GM18520 (cell line): ENCODE measurements at regions not wholly inside any gene's neighbourhood (a gene's known extent, or its start where the extent isn't known, plus 50 kb on each side); places are given as distances from the start of the nearest gene placed in this dataset.
"Not testable (repeated sequence)": the region's sequence is repeated elsewhere in the genome, so short reads cannot be mapped to it uniquely, and the experiment has no call there.

Source experiments
- ATAC-seq: cut with Tn5 transposase; IDR thresholded peaks from one replicate; pipeline ENCODE4 v1.9.1; 2021; ENCODE audit not compliant: unreplicated experiment

DNA sequence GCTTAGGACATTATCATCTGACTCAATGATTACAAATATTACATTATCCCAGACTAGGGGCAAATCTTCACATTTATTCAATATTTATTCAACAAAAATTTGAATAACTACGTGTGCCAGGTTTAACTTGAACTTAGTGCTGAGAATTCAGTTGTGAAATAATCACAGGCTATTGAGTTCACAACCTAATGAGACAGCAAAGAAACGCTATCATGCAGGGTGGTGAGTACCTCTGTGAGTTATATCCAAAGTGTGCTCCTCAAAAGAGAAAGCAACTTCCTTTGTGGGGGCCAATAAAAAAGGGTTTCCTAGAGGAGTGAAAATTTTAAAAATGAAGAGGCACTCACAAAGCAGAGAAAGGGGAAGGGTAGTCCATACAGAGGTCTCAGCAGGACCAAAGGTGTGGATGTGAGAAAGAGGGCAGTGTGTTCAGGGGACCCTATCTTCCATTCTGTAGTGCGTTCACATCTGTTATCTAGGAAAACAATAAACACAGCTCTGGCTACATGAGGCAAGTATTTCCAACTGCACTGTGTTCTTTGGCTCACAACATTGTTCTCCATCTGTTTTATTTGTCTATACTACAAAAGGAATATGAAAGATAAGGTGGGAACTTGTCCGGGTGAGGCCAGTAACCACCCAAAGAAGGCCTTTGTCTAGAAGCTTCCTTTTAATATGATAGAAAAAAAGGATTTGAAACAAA is 155.4 kb upstream of the MARCKS start:
- ATAC-seq, result no peak

DNA sequence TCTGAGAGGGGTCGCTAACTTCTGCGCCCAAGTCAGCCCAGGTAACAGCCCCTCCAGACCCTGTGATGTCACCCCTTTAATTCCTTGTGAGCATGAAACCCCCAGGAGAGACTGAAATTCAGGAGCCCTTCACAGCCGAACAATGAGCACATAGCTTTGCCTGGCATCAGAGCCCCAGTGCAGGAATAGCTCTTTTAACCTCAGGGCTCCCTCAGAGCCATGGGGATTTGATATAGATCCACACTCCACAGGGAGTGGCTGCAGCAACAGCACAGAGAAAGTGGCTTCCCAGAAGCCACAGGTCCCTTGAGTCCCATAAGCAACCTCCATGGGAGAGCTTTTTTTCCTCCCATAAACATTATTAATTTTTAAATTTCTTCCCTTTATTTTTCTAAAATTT is 150.0 kb upstream of the MARCKS start:
- no peak for ATAC-seq

DNA sequence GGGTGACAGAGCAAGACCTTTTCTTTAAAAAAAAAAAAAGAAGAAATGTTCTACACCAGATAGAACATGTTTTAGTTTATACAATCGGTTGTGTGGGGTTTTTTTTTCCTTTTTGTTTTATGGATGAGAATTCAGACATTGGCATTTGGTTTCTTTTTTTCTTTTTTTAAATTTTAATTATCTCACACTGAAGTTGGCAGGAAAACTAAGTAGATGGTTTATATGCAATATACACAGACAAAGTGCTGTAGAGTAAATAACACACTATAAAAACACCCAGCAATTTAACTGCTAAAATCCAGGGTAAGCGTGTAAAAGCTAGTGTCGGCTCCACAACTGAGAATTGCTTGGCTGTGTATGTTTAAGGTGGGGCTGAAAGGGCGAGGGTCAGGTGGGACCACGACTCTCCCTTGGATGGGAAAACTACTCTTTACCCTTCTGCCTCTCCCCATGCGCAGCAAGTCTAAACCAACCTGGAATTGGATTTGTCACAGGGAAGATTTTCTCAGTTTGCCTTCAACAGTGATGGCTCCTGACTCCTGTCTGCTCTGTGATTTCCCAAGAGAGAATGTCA is 147.1 kb upstream of the MARCKS start:
- ATAC-seq, result no peak

DNA sequence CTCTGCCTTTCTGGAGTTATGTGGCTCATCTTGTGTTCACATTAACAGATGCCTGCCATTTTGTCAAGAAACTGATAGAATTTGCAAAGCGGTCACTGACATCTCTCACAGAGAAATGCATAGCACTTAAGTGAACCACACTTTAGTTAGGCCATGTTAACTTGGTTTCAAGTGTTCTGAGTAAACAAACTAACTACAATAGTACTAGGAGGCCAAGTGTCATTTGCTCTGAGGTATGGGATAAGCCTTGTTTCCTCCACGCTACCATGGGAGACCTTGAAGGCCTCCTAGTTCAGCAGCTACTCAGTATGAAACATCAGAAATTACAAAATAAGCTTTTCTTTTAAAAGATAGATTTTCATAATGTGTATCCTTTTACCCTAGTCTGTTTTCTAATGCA is 143.5 kb upstream of the MARCKS start:
- ATAC-seq, result no peak

DNA sequence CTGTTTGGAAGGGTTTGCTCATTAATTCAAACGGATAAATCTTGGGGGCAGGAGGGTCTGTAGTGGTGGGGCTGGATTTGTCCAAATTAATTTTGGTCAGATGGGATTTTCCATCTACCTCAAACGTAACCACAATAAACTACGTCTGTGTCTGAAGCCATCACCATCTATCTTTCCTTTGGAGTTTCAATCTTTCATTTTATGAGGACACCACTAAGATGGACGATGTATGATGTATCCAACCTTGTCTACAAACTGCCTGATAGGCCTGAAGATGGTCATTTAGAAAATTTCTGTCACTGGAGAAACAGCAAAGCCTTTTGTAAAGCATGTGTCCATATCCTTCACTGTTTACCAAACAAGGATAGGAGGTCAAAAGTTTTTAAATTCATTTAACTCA is 138.6 kb upstream of the MARCKS start:
- no peak for ATAC-seq

DNA sequence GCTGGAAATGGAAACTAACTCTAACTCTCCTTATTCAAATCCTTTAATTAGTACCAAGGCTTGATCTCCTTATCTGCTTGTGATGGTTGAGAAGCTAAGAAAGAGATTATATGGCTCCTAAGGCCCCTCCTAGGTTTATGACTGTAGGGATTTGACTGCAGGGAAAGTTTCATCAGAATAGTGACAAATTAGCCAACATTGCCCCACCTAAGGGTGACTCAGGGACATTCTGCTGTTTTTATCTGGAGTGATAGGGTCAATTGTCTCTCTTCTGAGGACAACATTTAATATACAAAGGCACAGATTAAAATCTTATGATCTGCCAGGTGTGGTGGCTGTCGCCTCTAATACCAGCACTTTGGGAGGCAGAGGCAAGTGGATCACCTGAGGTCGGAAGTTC is 138.1 kb upstream of the MARCKS start:
- no peak for ATAC-seq

DNA sequence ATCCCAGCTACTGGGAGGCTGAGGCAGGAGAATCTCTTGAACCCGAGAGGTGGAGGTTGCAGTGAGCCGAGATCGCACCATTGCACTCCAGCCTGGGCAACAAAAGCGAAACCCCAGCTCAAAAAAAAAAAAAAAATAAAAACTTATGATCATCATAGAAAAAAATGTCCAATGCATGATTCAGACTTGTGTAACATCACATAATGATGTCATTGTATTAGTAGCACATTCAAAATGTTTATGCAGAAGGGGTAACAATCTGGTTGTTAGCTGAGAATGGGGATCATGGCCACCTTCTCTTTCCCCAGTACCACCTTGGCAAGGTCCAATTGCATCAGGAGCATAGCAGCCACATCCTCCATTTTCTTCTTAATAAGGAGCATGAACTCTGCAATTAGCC is 137.6 kb upstream of the MARCKS start:
- ATAC-seq, result no peak

DNA sequence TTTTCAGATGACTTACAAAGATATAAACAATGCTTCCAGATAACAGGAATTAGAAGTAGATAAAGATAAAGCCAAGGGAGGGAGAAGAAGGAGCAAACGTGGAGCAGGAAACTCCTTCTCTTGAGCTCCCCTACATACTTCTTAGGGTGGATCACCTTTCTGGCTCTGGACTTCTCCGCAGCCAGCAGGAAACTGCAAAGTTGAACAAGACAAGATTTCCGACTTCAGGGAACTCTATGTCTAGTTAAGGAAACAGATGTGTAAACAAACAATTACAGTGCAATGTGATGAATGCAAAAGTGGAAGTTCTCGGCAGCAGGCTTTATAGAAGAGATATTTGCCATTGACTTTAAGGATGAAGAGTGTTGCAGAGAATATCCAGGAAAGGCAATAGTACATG is 134.0 kb upstream of the MARCKS start:
- ATAC-seq, result no peak

DNA sequence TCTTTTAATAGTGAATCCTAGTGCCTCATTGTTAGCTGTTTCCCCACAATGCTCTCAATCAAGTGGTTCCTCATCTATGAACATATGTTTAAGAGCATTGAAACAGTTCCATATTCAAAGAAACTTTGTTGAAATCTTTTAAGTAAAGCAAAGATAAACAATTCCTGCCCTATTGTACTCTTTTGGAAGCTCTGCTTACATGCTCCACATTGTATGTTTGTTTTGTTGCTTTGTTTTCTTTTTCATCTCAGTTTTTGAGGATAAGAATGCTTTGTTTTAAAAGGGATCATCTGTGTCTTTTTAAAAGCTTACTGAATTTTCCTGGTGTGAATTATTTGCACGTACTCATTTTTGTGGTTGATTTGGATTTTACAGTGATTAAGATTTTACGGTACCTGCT is 132.2 kb upstream of the MARCKS start:
- ATAC-seq, result not testable (repeated sequence)

DNA sequence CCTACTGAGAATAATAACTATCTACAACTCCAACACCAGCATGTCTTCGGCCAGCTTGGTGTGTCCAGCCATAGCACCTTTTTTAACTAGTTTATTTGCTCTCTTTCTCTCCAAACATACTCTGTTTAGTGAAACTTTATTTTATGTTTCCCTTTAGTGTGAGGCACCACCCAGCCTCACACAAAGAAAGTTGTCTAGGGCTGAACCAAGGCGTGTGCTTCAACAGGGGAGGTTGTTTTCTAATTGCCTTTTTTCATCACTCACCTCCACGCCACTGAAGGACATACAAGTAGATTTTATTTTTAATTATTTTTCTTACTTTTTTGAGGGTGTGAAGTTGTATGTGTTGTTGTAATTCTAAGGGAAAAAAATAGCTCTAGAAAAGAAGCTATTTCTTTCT is 125.6 kb upstream of the MARCKS start:
- no peak for ATAC-seq

DNA sequence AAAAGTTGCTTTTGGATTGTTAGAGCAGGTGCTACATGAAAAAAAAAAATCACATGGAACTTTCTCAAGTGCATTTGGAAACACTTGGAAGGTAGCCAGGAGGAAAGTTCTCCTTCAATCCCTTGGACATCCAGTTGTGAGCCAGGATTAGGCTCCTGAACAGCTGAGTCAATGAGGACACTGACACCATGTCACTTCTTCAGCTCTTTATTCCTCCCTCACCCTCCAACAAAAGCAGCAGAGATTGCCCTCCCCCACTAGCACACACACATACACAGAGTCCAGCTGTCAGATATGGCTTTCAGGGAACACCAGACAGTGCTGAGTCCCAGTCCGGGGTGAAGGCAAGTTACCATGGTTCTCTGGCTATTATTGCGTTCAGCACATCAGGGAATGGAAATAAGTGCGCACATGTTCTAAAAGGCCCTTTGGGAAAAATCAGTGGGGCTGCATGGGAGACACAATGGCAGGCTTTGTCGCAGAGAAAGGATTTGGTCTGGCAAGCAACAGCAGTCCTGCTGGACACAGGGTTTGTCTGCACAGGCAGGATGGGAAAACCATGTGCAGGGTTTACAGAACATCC is 124.7 kb upstream of the MARCKS start:
- no peak for ATAC-seq

DNA sequence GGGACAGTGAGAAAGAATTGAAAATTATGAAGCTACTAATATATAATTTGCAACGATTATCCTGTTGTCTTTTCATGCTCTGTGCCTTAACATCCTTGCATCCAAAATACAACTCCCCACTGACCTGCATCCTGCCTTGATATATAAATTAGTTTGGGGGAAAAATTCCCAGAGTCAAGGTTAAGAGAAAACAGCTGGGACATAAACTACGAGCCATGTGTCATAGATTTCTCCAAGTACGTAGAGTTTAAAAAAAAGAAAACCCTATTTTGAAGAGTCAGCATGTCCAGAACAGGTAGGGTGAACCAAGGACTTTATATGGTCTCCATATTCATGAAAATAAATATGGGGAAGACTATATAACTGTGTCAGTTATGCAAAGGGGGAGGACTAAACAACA is 123.8 kb upstream of the MARCKS start:
- no peak for ATAC-seq

DNA sequence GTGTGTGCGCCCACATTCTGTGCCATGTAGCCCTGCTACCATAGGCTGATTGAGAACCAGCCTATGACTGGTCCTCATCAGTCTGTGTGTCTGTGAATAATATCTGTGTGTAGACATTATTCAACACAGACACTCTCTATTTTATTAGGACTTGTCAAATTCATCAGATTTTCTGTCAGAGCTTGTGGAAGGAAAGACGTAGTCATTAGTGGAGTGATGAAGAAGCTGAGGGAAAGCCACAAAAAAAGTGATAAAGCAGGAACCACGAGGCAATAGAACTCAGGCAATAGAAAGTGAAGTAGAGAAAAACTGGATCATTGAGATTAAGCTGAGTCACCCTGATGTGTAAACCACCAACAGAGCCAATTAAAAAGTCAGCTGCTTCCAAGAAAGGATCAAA is 122.2 kb upstream of the MARCKS start:
- ATAC-seq, result no peak

DNA sequence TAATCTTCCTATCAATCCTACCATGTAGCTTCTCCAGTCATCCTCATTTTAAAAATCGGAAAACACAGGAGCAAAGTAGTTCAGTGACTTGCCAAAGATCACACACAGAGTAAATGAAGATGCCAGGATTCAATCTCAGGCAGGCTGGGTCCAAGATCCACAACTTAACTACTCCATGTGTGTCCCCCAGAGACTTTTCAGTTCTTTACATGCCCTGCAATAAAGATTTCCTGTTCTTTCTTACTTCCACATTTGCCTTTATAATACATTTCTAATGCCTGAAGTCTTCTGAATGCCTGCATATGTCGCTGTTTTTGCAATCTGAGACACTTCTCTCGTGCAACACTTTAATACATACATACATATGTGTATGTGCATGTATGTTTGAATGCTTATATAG is 121.7 kb upstream of the MARCKS start:
- no peak for ATAC-seq

DNA sequence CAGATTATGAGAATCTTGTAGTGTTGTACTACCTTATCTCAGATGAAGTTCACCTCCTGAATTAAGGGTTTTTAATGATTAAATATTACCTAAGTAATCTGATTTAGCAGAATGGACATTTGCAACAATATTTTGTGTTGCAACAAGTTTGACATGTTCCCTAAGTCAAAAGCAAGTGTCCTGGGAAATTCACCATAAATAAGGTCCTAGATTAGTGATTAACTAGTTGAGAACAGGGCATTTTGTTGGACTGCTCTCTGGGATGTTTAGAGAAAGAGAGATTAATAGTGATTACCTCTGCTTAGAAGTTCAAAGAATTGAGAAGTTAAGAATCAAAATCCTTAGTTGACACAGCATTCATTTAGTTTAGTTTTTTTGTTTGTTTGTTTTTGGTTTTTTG is 120.2 kb upstream of the MARCKS start:
- ATAC-seq, result no peak

DNA sequence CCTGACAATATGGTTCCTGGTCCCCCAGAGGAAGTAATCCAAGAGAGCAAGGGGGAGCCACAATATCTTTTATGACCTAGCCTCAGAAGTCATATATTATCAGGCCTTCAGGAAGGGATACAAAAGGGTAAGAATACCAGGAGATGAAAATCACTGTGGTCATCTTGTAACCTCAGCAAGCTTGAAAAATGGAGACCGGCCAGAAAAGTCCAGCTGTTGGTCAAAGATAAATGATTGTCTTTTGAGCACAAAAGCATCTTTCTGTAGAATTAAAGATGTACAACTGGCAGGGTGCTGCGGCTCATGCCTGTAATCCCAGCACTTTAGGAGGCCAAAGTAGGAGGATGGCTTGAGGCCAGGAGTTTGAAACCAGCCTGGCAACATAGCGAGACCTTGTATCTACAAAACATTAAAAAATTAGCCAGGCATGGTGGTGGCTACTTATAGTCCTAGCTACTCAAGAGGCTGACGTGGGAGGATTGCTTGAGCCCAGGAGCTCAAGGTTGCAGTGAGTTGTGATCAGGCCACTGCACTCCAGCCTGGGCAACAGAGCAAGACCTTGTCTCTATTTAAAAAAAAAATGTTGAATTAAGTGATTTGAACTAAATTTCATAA is 118.0 kb upstream of the MARCKS start:
- no peak for ATAC-seq

DNA sequence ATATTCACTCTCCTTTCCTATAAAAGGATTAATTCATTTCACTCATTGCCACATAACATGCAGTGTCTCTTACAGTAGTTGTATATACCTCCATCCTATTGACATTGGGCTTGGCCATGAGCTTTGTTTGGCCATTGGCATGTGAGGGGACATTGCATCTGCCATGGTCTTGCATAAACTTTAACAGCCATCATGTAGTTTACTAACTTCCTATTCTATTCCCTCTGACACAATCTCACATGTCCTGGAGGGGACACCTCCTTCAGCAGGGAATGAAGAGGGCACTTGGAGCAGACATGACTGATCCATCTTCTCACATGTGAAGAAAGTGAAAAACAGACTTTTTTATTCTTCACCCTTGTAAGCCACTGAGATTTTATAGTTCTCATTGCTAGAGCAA is 115.5 kb upstream of the MARCKS start:
- no peak for ATAC-seq

DNA sequence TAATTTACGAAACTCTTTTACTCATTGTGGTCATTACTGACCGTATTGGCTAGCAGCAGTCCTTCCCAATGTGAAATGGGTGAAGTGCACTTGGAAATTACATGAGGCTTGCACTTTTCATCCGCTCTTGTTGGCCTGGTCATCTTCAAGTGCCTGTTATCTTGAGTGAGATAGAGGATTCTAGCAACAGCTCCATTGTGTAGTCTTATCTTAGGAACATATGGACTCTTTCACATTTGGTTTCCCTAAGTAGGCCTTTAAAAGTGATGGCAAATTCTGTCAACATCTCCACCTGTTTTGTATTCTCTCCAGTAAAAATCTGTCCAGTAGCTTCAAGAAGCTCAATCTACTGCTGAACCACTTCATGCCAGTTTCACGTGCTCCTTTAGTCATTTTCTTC is 114.8 kb upstream of the MARCKS start:
- ATAC-seq, result no peak

DNA sequence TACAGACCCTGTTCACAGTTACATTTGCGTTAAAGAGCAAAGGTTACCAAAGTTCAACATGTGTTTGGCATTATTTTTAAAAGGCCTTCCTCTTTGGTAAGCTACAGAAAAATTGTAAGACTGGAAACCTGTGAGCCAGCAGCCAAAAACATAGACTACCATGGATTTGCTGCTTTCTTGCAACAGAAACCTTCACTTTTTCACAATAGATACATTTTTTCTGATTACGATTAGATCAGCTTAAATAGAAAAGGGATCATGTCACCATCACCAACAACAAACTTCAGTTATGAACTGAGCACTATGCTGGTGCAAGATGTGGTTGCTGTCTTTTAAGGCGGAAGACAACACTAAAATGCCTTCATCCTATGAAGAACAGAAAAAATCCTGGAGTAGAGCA is 112.3 kb upstream of the MARCKS start:
- ATAC-seq, result no peak

DNA sequence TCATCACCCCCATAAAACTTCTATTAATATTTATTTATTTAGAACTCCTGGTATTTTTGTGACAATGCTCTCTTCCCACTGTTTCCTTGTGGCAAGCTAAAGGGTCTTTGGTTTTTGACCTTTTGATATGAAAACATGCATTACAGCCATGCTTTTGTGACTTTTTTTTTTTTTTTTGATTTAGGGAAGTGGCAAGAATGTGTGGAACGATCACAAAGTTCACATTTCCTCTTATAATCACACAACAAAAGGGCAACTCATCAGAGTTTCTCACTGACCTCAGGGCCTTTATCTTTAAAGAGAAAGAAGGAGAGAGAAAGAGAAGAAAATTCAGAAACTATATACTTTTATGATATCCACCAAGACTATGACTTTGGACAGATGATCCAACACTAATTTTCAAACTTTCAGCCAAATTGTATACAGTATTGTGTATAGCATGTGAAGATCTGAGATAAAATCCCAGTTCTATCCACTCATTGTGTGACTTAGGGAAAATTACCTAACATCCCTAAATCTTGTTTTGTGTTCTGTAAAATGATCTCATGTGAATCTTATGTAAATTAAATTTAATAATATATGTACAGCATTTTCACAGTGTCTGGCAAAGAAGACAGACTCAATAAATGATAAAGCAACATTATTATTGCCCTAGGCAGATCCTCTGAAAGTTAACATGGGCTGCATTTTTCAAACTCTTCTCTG is 106.8 kb upstream of the MARCKS start:
- ATAC-seq, result no peak

DNA sequence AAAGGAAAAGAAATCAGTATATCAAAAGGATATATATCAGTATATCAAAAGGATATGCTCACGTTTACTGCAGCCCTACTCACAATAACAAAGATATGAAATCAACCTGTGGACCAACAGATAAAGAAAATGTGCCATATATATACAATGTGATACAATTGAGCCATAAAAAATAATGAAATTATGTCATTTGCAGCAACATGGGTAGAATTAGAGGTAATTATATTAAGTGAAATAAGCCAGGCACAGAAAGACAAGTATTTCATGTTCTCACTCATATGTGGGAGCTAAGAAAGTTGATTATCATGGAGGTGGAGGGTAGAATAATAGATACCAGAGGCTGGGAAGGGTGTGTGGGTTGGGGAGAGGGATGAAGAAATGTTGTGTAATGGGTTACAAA is 102.9 kb upstream of the MARCKS start:
- ATAC-seq, result no peak
